ENCODE measurements at regions not wholly inside any gene's neighbourhood (a gene's known extent, or its start where the extent isn't known, plus 50 kb on each side); places are given as distances from the start of the nearest gene placed in this dataset.
A peak's percentile ranks its signal among the peaks of the same experiment; 100 is the strongest.

- TF ChIP-seq ZBTB7A (IDR thresholded peaks at IDR 0.05; ENCODE audit: low read depth) (no peak), NFIC (IDR thresholded peaks at IDR 0.05) (no peak), RAD21 (IDR thresholded peaks at IDR 0.05; ENCODE audit: low read depth) (no peak), CEBPB (IDR thresholded peaks at IDR 0.05) (no peak), REST (IDR thresholded peaks at IDR 0.05; ENCODE audit: low read depth) (no peak), TAF1 (IDR thresholded peaks at IDR 0.05; ENCODE audit: low read depth) (no peak), EP300 (IDR thresholded peaks at IDR 0.05; ENCODE audit: borderline replicate concordance) (no peak), TEAD4 (IDR thresholded peaks at IDR 0.05) (no peak), CREB1 (IDR thresholded peaks at IDR 0.05; ENCODE audit: low read depth) (no peak), FOXM1 (IDR thresholded peaks at IDR 0.05; ENCODE audit: borderline replicate concordance, low read depth) (no peak), EGR1 (IDR thresholded peaks at IDR 0.05) (no peak), MAX (IDR thresholded peaks at IDR 0.05) (no peak), YY1 (IDR thresholded peaks at IDR 0.05; ENCODE audit: low read depth) (no peak), TCF12 (IDR thresholded peaks at IDR 0.05; ENCODE audit: low read depth) (no peak)
Observed at GRCh38 chr18:68220458-68220857, 494.4 kb downstream of the TMX3 start.

GRCh38 chr18:68219872-68220271 lies 495.0 kb downstream of the TMX3 start:
- TF ChIP-seq YY1 (IDR thresholded peaks at IDR 0.05; ENCODE audit: low read depth) (no peak), USF1 (IDR thresholded peaks at IDR 0.05) (no peak), TCF12 (IDR thresholded peaks at IDR 0.05; ENCODE audit: low read depth) (no peak), MAX (IDR thresholded peaks at IDR 0.05) (no peak), RAD21 (IDR thresholded peaks at IDR 0.05; ENCODE audit: low read depth) (no peak), FOXM1 (IDR thresholded peaks at IDR 0.05; ENCODE audit: borderline replicate concordance, low read depth) (no peak), REST (IDR thresholded peaks at IDR 0.05; ENCODE audit: low read depth) (no peak), CEBPB (IDR thresholded peaks at IDR 0.05) (no peak)

- TF ChIP-seq MAX (IDR thresholded peaks at IDR 0.05) (no peak), CREB1 (IDR thresholded peaks at IDR 0.05; ENCODE audit: low read depth) (no peak), REST (IDR thresholded peaks at IDR 0.05; ENCODE audit: low read depth) (no peak), FOXM1 (IDR thresholded peaks at IDR 0.05; ENCODE audit: borderline replicate concordance, low read depth) (no peak), USF1 (IDR thresholded peaks at IDR 0.05) (no peak), ZBTB7A (IDR thresholded peaks at IDR 0.05; ENCODE audit: low read depth) (no peak), TAF1 (IDR thresholded peaks at IDR 0.05; ENCODE audit: low read depth) (no peak), EGR1 (IDR thresholded peaks at IDR 0.05) (no peak), CEBPB (IDR thresholded peaks at IDR 0.05) (no peak), YY1 (IDR thresholded peaks at IDR 0.05; ENCODE audit: low read depth) (no peak), EP300 (IDR thresholded peaks at IDR 0.05; ENCODE audit: borderline replicate concordance) (no peak), RAD21 (IDR thresholded peaks at IDR 0.05; ENCODE audit: low read depth) (no peak), TCF12 (IDR thresholded peaks at IDR 0.05; ENCODE audit: low read depth) (no peak)
Observed at GRCh38 chr18:68219274-68219673, 495.6 kb downstream of the TMX3 start.

GRCh38 chr18:68215931-68216330 lies 499.0 kb downstream of the TMX3 start:
- TF ChIP-seq NFIC (IDR thresholded peaks at IDR 0.05) = no peak

GRCh38 chr18:68186039-68186438 lies 528.9 kb downstream of the TMX3 start:
- TF ChIP-seq EP300 (IDR thresholded peaks at IDR 0.05; ENCODE audit: borderline replicate concordance) (no peak), CEBPB (IDR thresholded peaks at IDR 0.05) (peak; percentile 64; the same call in 1 of the 2 replicates)

Data from Ishikawa (cell line).